Trophoblast cell (in vitro differentiated cells and primary cell): ENCODE measurements at regions not wholly inside any gene's neighbourhood (a gene's known extent, or its start where the extent isn't known, plus 50 kb on each side); places are given as distances from the start of the nearest gene placed in this dataset.

Experiments used
- DNase-seq, 2 donors: peaks; one replicate each; pipeline ENCODE4 v3.0.0-alpha.2; 2016
- H2AFZ ChIP-seq: 2 replicates; pipeline ENCODE4 v1.6.1; 2013; ENCODE audit warnings: low read length, moderate library complexity, mild to moderate bottlenecking; ENCODE audit not compliant: insufficient read depth, poor library complexity
- H2AK5ac ChIP-seq: 2 replicates; pipeline ENCODE4 v1.6.1; 2013; ENCODE audit warnings: mild to moderate bottlenecking, low read length
- H2BK120ac ChIP-seq: 2 replicates; pipeline ENCODE4 v1.6.1; 2013; ENCODE audit warnings: low read length, mild to moderate bottlenecking, moderate library complexity; ENCODE audit not compliant: insufficient read depth, poor library complexity
- H2BK12ac ChIP-seq: 2 replicates; pipeline ENCODE4 v1.6.1; 2013; ENCODE audit warnings: mild to moderate bottlenecking, low read length, moderate library complexity
- H2BK5ac ChIP-seq: 2 replicates; pipeline ENCODE4 v1.6.1; 2013; ENCODE audit warnings: low read length, low read depth, moderate library complexity, mild to moderate bottlenecking; ENCODE audit not compliant: poor library complexity
- H3K14ac ChIP-seq: 2 replicates; pipeline ENCODE4 v1.6.1; 2013; ENCODE audit warnings: mild to moderate bottlenecking, low read length
- H3K18ac ChIP-seq: 2 replicates; pipeline ENCODE4 v1.6.1; 2013; ENCODE audit warnings: mild to moderate bottlenecking, low read length
- H3K23ac ChIP-seq: 2 replicates; pipeline ENCODE4 v1.6.1; 2013; ENCODE audit warnings: low read length
- H3K27ac ChIP-seq: 2 replicates; pipeline ENCODE4 v1.5.1; 2013; ENCODE audit warnings: low read depth, mild to moderate bottlenecking, inconsistent platforms, low read length, moderate library complexity
- H3K27me3 ChIP-seq: 2 replicates; pipeline ENCODE4 v1.6.1; 2013; ENCODE audit warnings: inconsistent platforms, mild to moderate bottlenecking, low read length, moderate library complexity; ENCODE audit not compliant: insufficient read depth
- H3K36me3 ChIP-seq, 2 experiments: 1 replicate in 1 of 2; 2 replicates in 1 of 2; pipeline ENCODE4 v1.6.1; 2013; ENCODE audit warnings: low read length in 2 of 2, mild to moderate bottlenecking in 2 of 2, moderate library complexity in 1 of 2; ENCODE audit not compliant: insufficient read depth in 2 of 2, control insufficient read depth in 1 of 2
- H3K4ac ChIP-seq: 2 replicates; pipeline ENCODE4 v1.6.1; 2013; ENCODE audit warnings: low read depth, mild to moderate bottlenecking, low read length, moderate library complexity
- H3K4me1 ChIP-seq, 2 experiments: 1 replicate in 1 of 2; 2 replicates in 1 of 2; pipeline ENCODE4 v1.6.1; 2013; ENCODE audit warnings: low read length in 2 of 2, mild to moderate bottlenecking in 2 of 2, moderate library complexity in 1 of 2; ENCODE audit not compliant: insufficient read depth in 2 of 2, control insufficient read depth in 1 of 2
- H3K4me2 ChIP-seq: 2 replicates; pipeline ENCODE4 v1.6.1; 2013; ENCODE audit warnings: inconsistent platforms, mild to moderate bottlenecking, low read length, moderate library complexity
- H3K4me3 ChIP-seq: 2 replicates; pipeline ENCODE4 v1.5.1; 2013; ENCODE audit warnings: mild to moderate bottlenecking, low read depth, low read length, inconsistent platforms
- H3K79me1 ChIP-seq: one replicate; pipeline ENCODE4 v1.6.1; 2013; ENCODE audit warnings: low read length
- H3K79me2 ChIP-seq: 2 replicates; pipeline ENCODE4 v1.6.1; 2013; ENCODE audit warnings: low read length, mild to moderate bottlenecking; ENCODE audit not compliant: control insufficient read depth, insufficient read depth, poor library complexity
- H3K9ac ChIP-seq: 2 replicates; pipeline ENCODE4 v1.6.1; 2013; ENCODE audit warnings: mild to moderate bottlenecking, low read length
- H3K9me3 ChIP-seq: 2 replicates; pipeline ENCODE4 v1.6.1; 2013; ENCODE audit warnings: low read depth, mild to moderate bottlenecking, control low read depth, inconsistent platforms, low read length; ENCODE audit not compliant: insufficient read depth
- H4K12ac ChIP-seq: 2 replicates; pipeline ENCODE4 v1.6.1; 2013; ENCODE audit warnings: low read depth, mild to moderate bottlenecking, low read length, moderate library complexity
- H4K8ac ChIP-seq: 2 replicates; pipeline ENCODE4 v1.6.1; 2013; ENCODE audit warnings: low read depth, mild to moderate bottlenecking, low read length, moderate library complexity
- H4K91ac ChIP-seq: one replicate; pipeline ENCODE4 v1.6.1; 2013; ENCODE audit warnings: low read depth, mild to moderate bottlenecking, low read length, moderate library complexity
- WGBS: extraction: QIAGEN DNeasy Blood & Tissue Kit; methylation state at CpG from one replicate; pipeline ENCODE4 v1.1.7; 2013; ENCODE audit warnings: missing lambda C conversion rate; ENCODE audit not compliant: insufficient read length, insufficient coverage; ENCODE audit errors: extremely low coverage; 5-methylcytosine and 5-hydroxymethylcytosine counted together

- H2AK5ac ChIP-seq = no peak overlapping the region
- H2BK12ac ChIP-seq = no peak overlapping the region
- H3K9me3 ChIP-seq = no peaks in the 10 kb centered on the region
- no peak for DNase-seq
- H3K14ac ChIP-seq = no peak overlapping the region
- H2AFZ ChIP-seq = no peak overlapping the region
- WGBS = no CpG with 5 or more reads among the region's 1 CpG
- no peak overlapping the region for H4K12ac ChIP-seq
- no peak overlapping the region for H2BK5ac ChIP-seq
- H3K36me3 ChIP-seq = no peaks in the 10 kb centered on the region
- no peak overlapping the region for H3K4ac ChIP-seq
- no peak overlapping the region for H3K4me2 ChIP-seq
- H3K4me1 ChIP-seq = no peaks in the 10 kb centered on the region
- no peak overlapping the region for H3K4me3 ChIP-seq
- no peak overlapping the region for H2BK120ac ChIP-seq
- no peaks in the 10 kb centered on the region for H3K79me1 ChIP-seq
- no peak overlapping the region for H3K9ac ChIP-seq
- H3K27me3 ChIP-seq = no peaks in the 10 kb centered on the region
- no peak overlapping the region for H4K8ac ChIP-seq
- H4K91ac ChIP-seq = no peak overlapping the region
- no peak overlapping the region for H3K27ac ChIP-seq
- no peaks in the 10 kb centered on the region for H3K79me2 ChIP-seq
- H3K18ac ChIP-seq = no peak overlapping the region
- H3K23ac ChIP-seq = no peak overlapping the region
These were observed 56.8 kb upstream of the ALDH1B1 start for GRCh38 chr9:38335686-38336085.

- Histone ChIP-seq H2AK5ac (no peak overlapping the region), H3K23ac (no peak overlapping the region), H3K4me3 (no peak overlapping the region), H2AFZ (no peak overlapping the region), H4K91ac (no peak overlapping the region), H2BK12ac (no peak overlapping the region), H2BK5ac (no peak overlapping the region), H3K79me1 (no peaks in the 10 kb centered on the region), H4K8ac (no peak overlapping the region), H3K4me2 (no peak overlapping the region), H3K4me1 (no peaks in the 10 kb centered on the region), H3K9ac (no peak overlapping the region), H3K27me3 (no peaks in the 10 kb centered on the region), H3K27ac (no peak overlapping the region), H3K18ac (no peak overlapping the region), H3K9me3 (no peaks in the 10 kb centered on the region), H2BK120ac (no peak overlapping the region), H4K12ac (no peak overlapping the region), H3K14ac (no peak overlapping the region), H3K4ac (no peak overlapping the region), H3K36me3 (no peaks in the 10 kb centered on the region), H3K79me2 (no peaks in the 10 kb centered on the region)
- no CpG with 5 or more reads among the region's 3 CpGs for WGBS
- DNase-seq = no peak
These were observed 58.3 kb upstream of the ALDH1B1 start for GRCh38 chr9:38334234-38334633.

- Histone ChIP-seq H4K91ac (no peak overlapping the region), H3K4me3 (no peak overlapping the region), H4K12ac (no peak overlapping the region), H3K4me2 (no peak overlapping the region), H2BK12ac (no peak overlapping the region), H3K27me3 (no peaks in the 10 kb centered on the region), H3K36me3 (no peaks in the 10 kb centered on the region), H3K14ac (no peak overlapping the region), H4K8ac (no peak overlapping the region), H2BK5ac (no peak overlapping the region), H3K79me2 (no peaks in the 10 kb centered on the region), H3K9me3 (no peaks in the 10 kb centered on the region), H3K18ac (no peak overlapping the region), H3K4me1 (no peaks in the 10 kb centered on the region), H3K4ac (no peak overlapping the region), H3K27ac (no peak overlapping the region), H3K9ac (no peak overlapping the region), H2BK120ac (no peak overlapping the region), H3K79me1 (no peaks in the 10 kb centered on the region), H3K23ac (no peak overlapping the region), H2AK5ac (no peak overlapping the region), H2AFZ (no peak overlapping the region)
- WGBS = no CpG with 5 or more reads among the region's 5 CpGs
- no peak for DNase-seq
These were observed 59.5 kb upstream of the ALDH1B1 start for GRCh38 chr9:38333047-38333446.

GRCh38 chr9:38332625-38333024, 59.9 kb upstream of the ALDH1B1 start:
- Histone ChIP-seq H4K8ac (no peak overlapping the region), H3K4me1 (no peaks in the 10 kb centered on the region), H3K27me3 (no peaks in the 10 kb centered on the region), H3K79me2 (no peaks in the 10 kb centered on the region), H2BK12ac (no peak overlapping the region), H3K27ac (no peak overlapping the region), H3K9me3 (no peaks in the 10 kb centered on the region), H4K91ac (no peak overlapping the region), H3K4me2 (no peak overlapping the region), H3K4ac (no peak overlapping the region), H2BK5ac (no peak overlapping the region), H3K18ac (no peak overlapping the region), H2AFZ (no peak overlapping the region), H3K79me1 (no peaks in the 10 kb centered on the region), H2BK120ac (no peak overlapping the region), H3K23ac (no peak overlapping the region), H4K12ac (no peak overlapping the region), H3K14ac (no peak overlapping the region), H2AK5ac (no peak overlapping the region), H3K9ac (no peak overlapping the region), H3K4me3 (no peak overlapping the region), H3K36me3 (no peaks in the 10 kb centered on the region)
- DNase-seq = no peak
- WGBS = no CpG with 5 or more reads among the region's 4 CpGs
